ENCODE measurements at regions not wholly inside any gene's neighbourhood (a gene's known extent, or its start where the extent isn't known, plus 50 kb on each side); places are given as distances from the start of the nearest gene placed in this dataset.

DNA sequence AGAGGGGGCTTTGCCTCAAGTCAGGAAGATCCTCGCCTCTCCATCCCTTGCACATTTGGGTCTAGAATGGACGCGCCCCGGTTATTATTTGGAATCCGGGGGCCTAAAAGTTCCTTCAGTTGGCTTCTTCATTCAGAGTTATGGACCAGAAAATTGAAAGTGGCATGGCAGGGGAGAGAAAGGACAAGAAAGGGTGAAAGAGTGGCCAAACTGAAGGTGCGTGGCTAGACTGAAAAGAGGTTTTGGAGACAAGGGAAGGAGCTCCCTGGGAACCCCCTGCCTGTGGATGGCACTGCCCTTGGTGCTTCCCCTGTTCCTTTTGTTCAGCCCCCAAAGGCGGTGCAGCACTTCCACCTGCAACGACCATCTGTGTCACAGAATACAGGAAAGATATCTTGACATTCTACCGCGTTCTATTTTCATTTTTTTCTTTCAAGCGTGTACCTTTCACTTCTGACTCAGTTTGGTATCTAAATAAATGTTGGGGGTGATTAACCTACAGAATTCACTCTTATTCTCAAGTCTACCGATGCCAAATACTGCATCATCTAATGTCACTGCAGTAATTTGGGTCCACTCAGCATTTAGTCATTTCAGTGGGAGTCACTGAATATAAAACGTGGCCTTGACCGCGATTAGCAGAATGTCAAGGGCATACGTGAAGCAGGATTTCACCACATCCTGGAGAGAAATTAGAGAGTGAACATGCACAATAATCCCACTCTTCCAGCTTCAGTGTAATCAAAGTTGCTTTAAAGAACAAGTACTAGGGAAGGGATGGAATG is 88.1 kb upstream of the ARHGAP32 start (continued):
- TF ChIP-seq MAFK (conservative IDR thresholded peaks at IDR 0.05 in 1 of 2, IDR thresholded peaks at IDR 0.05 in 1 of 2; ENCODE audit: low read length in 2 of 2): peak; percentile 87 to 95
- no peak for TF ChIP-seq HNRNPLL (IDR thresholded peaks at IDR 0.05; ENCODE audit: low read depth, low read length, poor library complexity, severe bottlenecking)
- TF ChIP-seq, protein P1, sequence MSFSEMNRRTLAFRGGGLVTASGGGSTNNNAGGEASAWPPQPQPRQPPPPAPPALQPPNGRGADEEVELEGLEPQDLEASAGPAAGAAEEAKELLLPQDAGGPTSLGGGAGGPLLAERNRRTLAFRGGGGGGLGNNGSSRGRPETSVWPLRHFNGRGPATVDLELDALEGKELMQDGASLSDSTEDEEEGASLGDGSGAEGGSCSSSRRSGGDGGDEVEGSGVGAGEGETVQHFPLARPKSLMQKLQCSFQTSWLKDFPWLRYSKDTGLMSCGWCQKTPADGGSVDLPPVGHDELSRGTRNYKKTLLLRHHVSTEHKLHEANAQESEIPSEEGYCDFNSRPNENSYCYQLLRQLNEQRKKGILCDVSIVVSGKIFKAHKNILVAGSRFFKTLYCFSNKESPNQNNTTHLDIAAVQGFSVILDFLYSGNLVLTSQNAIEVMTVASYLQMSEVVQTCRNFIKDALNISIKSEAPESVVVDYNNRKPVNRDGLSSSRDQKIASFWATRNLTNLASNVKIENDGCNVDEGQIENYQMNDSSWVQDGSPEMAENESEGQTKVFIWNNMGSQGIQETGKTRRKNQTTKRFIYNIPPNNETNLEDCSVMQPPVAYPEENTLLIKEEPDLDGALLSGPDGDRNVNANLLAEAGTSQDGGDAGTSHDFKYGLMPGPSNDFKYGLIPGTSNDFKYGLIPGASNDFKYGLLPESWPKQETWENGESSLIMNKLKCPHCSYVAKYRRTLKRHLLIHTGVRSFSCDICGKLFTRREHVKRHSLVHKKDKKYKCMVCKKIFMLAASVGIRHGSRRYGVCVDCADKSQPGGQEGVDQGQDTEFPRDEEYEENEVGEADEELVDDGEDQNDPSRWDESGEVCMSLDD (CRISPR knock-in tag; IDR thresholded peaks at IDR 0.05; ENCODE audit: borderline replicate concordance): no peak
- no peak for TF ChIP-seq SRSF4 (IDR thresholded peaks at IDR 0.05; ENCODE audit: low read depth, low read length, poor library complexity, severe bottlenecking)
- peak; percentile 57 for TF ChIP-seq GATAD2A (CRISPR knock-in tag; IDR thresholded peaks at IDR 0.05)
- TF ChIP-seq HMG20A (CRISPR knock-in tag; IDR thresholded peaks at IDR 0.05; ENCODE audit: borderline replicate concordance): peak; percentile 61; the same call in 1 of the 2 replicates
- TF ChIP-seq, protein P2, sequence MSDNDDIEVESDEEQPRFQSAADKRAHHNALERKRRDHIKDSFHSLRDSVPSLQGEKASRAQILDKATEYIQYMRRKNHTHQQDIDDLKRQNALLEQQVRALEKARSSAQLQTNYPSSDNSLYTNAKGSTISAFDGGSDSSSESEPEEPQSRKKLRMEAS (IDR thresholded peaks at IDR 0.05): no peak
- TF ChIP-seq ZNF615 (CRISPR knock-in tag; IDR thresholded peaks at IDR 0.05; ENCODE audit: borderline replicate concordance): peak; percentile 23; the same call in 1 of the 2 replicates
- TF ChIP-seq ZNF468 (CRISPR knock-in tag; IDR thresholded peaks at IDR 0.05): no peak
- TF ChIP-seq ZNF674 (CRISPR knock-in tag; IDR thresholded peaks at IDR 0.05; ENCODE audit: low read depth): no peak
- 0 out of 4 replicates have a peak, but pooled peaks of 1 of the 2 experiments have one; percentile 13 for TF ChIP-seq NR2F1 (CRISPR knock-in tag; IDR thresholded peaks at IDR 0.05)
- no peak for TF ChIP-seq ZNF230 (CRISPR knock-in tag; IDR thresholded peaks at IDR 0.05)
- TF ChIP-seq FOXA3 (CRISPR knock-in tag; IDR thresholded peaks at IDR 0.05): peak; percentile 35; the same call in 1 of the 2 replicates
- no peak for TF ChIP-seq ZNF703 (CRISPR knock-in tag; IDR thresholded peaks at IDR 0.05; ENCODE audit: borderline replicate concordance)
- TF ChIP-seq, protein P3, sequence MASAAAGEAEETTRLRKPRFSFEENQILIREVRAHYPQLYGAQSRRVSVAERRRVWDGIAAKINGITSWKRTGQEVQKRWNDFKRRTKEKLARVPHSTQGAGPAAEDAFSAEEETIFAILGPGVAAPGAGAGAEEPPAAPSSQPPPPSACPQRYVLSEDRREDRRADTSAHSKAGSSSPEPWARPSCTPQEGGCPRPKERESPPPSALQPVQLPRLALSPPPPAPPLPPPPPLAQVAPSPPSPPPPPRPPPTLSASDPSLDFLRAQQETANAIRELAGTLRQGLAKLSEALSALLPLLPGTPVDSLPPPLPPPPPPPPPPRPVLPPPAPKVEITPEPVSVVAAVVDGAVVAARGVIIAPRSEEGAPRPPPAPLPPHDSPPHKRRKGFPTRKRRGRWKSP (CRISPR knock-in tag; IDR thresholded peaks at IDR 0.05): 0 out of 2 replicates have a peak, but pooled peaks have one; percentile 10
- no peak for TF ChIP-seq ZNF441 (CRISPR knock-in tag; IDR thresholded peaks at IDR 0.05; ENCODE audit: borderline replicate concordance)
- TF ChIP-seq DNMT1 (CRISPR knock-in tag; IDR thresholded peaks at IDR 0.05): no peak
- 0 out of 2 replicates have a peak, but pooled peaks have one; percentile 20 for TF ChIP-seq ZNF501 (CRISPR knock-in tag; IDR thresholded peaks at IDR 0.05)
- TF ChIP-seq CEBPG (CRISPR knock-in tag; IDR thresholded peaks at IDR 0.05): peak; percentile 44
- TF ChIP-seq ETV6 (CRISPR knock-in tag; conservative IDR thresholded peaks at IDR 0.05): no peak
- 0 out of 2 replicates have a peak, but pooled peaks have one; percentile 32 for TF ChIP-seq ZNF878 (CRISPR knock-in tag; IDR thresholded peaks at IDR 0.05)
- no peak for TF ChIP-seq ZFP36L1 (CRISPR knock-in tag; IDR thresholded peaks at IDR 0.05)
- no peak for TF ChIP-seq ZBTB7B (CRISPR knock-in tag; IDR thresholded peaks at IDR 0.05)
- no peak for TF ChIP-seq LCORL (IDR thresholded peaks at IDR 0.05)
- TF ChIP-seq LCORL (CRISPR knock-in tag; IDR thresholded peaks at IDR 0.05): peak; percentile 49; the same call in 1 of the 2 replicates
- TF ChIP-seq ZNF775 (CRISPR knock-in tag; IDR thresholded peaks at IDR 0.05; ENCODE audit: borderline replicate concordance): peak; percentile 94
- no peak for TF ChIP-seq AGO1 (IDR thresholded peaks at IDR 0.05; ENCODE audit: low read depth, low read length, poor library complexity, severe bottlenecking)
- no peak for TF ChIP-seq BRCA1 (CRISPR knock-in tag; IDR thresholded peaks at IDR 0.05)

Measured in HepG2 (cell line).